ENCODE measurements at regions not wholly inside any gene's neighbourhood (a gene's known extent, or its start where the extent isn't known, plus 50 kb on each side); places are given as distances from the start of the nearest gene placed in this dataset.
A peak's percentile ranks its signal among the peaks of the same experiment; 100 is the strongest.

GRCh38 chr9:12461763-12462460 lies 231.3 kb upstream of the TYRP1 start:
- peak; percentile 15 for DNase-seq

- no peak for DNase-seq
These were observed 230.3 kb upstream of the TYRP1 start for GRCh38 chr9:12462861-12463260.

- peak; percentile 53 for DNase-seq
These were observed 229.5 kb upstream of the TYRP1 start for GRCh38 chr9:12463641-12464040.

- DNase-seq = peak; percentile 65
These were observed 228.8 kb upstream of the TYRP1 start for GRCh38 chr9:12464400-12464799.

- peak; percentile 73 for DNase-seq
These were observed 228.2 kb upstream of the TYRP1 start for GRCh38 chr9:12464910-12465512.

GRCh38 chr9:12469084-12469483 lies 224.1 kb upstream of the TYRP1 start:
- peak; percentile 83 for DNase-seq

- no peak for DNase-seq
These were observed 198.8 kb upstream of the TYRP1 start for GRCh38 chr9:12494411-12494810.

GRCh38 chr9:12497790-12498189 lies 195.4 kb upstream of the TYRP1 start:
- no peak for DNase-seq

- no peak for DNase-seq
These were observed 190.7 kb upstream of the TYRP1 start for GRCh38 chr9:12502520-12502919.

GRCh38 chr9:12503606-12504122 lies 189.5 kb upstream of the TYRP1 start:
- DNase-seq = no peak

- DNase-seq = no peak
These were observed 182.6 kb upstream of the TYRP1 start for GRCh38 chr9:12510551-12510950.

- DNase-seq = no peak
These were observed 181.5 kb upstream of the TYRP1 start for GRCh38 chr9:12511726-12512125.

- no peak for DNase-seq
These were observed 177.2 kb upstream of the TYRP1 start for GRCh38 chr9:12516031-12516430.

GRCh38 chr9:12516573-12516972 lies 176.6 kb upstream of the TYRP1 start:
- DNase-seq = no peak

- no peak for DNase-seq
These were observed 154.2 kb upstream of the TYRP1 start for GRCh38 chr9:12538842-12539579.

GRCh38 chr9:12539580-12539975 lies 153.6 kb upstream of the TYRP1 start:
- DNase-seq = no peak

GRCh38 chr9:12544700-12545099 lies 148.5 kb upstream of the TYRP1 start:
- DNase-seq = no peak

GRCh38 chr9:12554636-12555035 lies 138.5 kb upstream of the TYRP1 start:
- peak; percentile 43 for DNase-seq

GRCh38 chr9:12566404-12567090 lies 126.6 kb upstream of the TYRP1 start:
- DNase-seq = no peak

- DNase-seq = no peak
These were observed 108.3 kb upstream of the TYRP1 start for GRCh38 chr9:12584656-12585522.

- DNase-seq = no peak
These were observed 97.8 kb upstream of the TYRP1 start for GRCh38 chr9:12595400-12595799.

- peak; percentile 15 for DNase-seq
These were observed 88.9 kb upstream of the TYRP1 start for GRCh38 chr9:12604164-12604821.

Data from NCI-H69 (cell line).